ENCODE measurements at regions not wholly inside any gene's neighbourhood (a gene's known extent, or its start where the extent isn't known, plus 50 kb on each side); places are given as distances from the start of the nearest gene placed in this dataset.

DNA sequence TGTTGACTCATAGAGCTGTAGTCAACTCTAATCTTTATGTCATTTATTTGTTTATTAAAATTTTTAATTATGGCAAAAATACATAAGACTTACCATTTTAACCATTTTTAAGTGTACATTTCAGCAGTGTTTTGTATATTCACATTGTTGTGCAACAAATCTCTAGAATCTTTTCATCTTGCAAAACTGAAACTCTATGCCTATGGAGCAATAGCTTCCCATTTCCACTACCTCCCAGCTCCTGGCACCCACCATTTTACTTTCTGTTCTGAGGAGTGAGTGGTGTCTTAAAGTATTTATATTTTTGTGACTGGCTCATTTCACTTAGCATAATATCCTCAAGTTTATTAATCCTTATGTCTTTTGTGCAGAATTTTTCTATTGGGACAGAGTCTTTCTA is 181.0 kb downstream of the GPAT3 start:
- no peak for DNase-seq (ENCODE audit: low spot score)

DNA sequence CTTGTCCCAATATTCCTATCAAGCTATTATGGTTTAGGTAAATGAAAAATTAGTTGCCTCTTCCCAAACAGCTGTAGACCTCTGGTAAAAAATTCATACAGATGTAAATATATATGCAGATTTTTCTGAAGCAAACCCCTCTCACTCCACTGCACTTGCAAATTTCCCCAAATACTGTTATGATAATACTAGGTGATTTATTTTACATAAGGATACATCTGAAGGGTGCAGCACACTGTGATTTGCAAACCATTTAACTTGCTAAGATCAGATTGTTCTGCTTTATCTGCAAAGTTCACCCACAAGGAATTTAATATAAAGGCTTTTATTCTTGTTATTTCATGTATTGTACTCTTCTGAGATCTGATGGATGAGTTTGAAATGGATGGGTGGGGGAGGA is 177.0 kb downstream of the GPAT3 start:
- DNase-seq (ENCODE audit: low spot score), result no peak

DNA sequence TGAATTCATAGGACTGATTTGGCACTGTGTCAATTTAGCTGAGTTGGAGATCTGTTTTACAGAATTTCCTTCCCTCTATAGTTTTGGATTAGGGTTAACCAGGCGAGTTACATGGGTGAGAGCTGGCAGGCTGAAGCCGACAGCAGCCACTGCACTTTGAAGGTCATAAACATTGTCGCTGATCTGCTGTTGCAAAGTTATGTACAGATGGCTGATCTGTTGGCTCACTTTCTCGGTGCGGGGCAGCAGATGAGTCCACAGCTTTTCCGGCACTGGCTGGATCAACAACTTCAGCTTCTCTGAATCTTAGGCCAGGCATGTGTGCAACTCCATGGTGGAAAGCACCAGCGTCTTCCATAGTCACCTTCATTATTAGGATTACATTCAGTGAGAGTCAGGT is 173.7 kb downstream of the GPAT3 start:
- DNase-seq (ENCODE audit: low spot score), result no peak

DNA sequence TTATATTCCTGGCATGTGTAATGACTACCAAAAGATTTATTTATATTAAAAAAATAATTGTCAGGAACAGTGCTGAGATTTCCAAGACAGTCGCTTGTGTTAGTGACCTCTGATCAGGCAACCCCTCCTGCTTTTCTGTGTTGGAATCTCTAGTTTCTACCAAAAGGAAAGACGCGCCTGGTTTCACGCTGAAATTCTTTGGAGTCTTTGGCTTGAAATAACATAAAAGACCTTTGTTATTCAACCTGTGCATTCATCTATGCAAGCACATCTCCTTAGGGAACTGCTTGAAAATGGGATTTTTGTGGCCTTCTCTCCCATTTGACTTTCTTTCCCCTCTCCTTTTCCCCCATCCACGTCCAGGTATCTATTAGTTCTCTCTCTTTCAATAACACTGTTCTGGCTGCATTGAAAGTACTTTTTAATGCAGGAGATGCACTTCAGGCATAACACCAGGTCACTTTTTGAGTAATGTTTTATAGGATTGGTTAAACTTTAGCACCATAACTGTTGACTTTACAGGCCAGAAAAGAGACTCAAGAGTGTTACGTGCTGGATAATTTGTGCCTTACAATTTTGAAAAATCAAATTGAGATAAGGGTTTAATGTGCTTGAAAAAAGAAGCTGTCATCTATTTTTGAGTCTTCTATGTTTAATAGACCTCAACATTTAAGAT is 172.7 kb downstream of the GPAT3 start:
- peak; percentile 6 for DNase-seq (ENCODE audit: low spot score)

DNA sequence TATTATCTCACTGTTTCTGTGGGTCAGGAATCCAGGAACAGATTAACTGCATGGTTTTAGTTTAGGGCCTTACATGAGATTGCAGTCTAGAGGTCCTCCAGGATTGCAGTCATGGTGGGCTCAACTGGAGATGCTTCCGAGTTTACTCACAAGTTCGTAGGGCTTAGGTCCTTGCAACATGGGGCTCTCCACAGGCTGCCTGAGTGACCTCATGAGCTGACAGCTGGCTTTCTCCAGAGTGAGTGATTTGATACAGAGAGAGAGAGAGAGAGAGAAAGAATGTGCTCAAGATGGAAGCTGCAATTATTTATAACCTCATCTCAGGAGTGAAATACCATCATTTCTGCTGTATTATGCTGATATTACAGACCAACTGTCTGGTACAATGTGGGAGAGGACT is 168.9 kb downstream of the GPAT3 start:
- no peak for DNase-seq (ENCODE audit: low spot score)

DNA sequence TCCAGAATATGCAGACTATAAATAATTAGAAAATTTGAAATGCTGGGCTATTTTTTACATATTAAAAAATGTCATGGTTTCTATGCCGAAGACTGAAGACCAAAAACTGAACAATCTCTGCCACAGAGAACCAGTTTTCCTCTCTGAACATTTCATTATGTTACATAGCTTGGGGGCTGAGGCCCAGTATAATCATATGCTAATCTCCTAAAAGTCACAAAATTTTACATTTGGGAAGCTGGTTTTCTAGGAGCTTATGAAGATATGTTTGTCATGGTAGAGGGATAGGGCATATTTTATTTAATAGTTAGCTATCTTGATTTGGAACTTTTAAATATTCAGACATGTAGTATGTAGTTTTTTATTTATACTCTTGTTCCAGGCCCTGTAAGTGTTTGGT is 167.8 kb downstream of the GPAT3 start:
- DNase-seq (ENCODE audit: low spot score), result no peak

DNA sequence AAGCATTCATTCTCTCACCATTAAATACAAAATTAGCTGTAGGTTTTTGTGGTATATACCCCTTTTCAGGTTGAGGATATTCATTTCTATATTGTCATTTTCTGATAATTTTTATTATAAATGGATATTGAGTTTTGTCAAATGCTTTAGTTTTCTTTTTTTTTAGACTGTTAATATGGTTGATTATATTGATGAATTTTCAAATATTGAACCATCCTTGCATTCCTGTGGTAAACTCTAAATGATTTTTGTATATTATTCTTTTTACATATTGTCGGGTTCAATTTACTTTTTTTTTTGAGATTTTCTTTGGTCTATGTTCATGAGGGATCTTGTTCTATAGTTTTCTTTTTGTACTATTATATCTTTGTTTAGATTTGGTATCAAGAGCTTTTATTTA is 165.1 kb downstream of the GPAT3 start:
- DNase-seq (ENCODE audit: low spot score), result no peak

DNA sequence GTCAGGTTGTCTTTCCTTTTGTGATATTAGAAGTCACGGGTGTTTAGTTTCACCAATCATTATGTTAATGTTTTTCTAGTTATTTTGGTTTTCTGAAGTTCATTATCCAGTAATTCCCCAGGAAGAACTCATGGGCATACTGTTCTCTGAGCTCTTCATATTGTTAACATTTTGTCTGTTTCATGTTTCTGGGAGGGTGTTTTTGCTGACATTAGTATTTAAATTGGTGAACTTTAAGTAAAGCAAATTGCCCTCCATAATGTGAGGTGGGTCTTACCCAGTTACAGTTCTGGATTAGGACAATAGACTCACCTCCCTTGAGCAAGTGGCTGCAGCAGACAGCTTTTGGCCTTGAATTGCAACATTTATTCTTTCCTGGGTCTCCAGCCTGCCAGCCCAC is 163.4 kb downstream of the GPAT3 start:
- no peak for DNase-seq (ENCODE audit: low spot score)

DNA sequence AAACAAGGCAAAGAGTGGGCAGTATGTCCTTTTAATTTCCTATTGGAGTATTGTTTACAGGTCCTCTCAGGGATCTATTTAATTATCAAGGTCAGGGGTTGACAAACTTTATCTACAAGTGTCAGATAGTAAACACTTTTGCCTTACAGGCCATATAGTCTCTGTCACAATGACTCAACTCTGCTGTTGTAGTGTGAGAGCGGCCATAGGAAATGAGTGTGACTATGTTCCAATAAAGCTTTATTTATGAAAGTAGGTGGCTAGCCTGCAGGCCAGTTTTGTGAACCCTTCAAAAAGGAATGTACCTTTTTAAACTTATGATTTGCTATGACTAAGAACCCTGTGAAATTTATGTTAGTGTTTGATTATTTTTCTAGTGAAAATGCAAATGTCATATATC is 156.1 kb downstream of the GPAT3 start:
- no peak for DNase-seq (ENCODE audit: low spot score)

DNA sequence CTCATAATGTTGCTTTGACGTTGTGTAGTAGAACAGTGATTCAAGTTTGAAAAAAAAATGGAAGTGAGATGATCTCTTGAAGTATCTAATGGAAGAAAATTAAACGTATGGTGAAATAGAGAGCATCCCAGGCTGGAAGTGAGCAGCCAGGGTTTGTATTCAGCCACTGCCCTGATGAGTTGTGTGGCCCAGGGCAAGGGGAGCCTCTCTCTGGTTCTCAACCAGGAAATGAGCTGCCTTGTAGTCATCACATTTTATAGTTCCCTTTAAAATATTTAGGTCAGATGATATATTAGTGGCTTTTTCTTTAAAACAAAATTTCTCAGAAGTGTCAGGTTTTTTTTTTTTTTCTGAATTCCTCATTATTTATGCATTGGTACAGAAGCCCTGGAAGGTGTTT is 150.3 kb downstream of the GPAT3 start:
- DNase-seq (ENCODE audit: low spot score), result no peak

DNA sequence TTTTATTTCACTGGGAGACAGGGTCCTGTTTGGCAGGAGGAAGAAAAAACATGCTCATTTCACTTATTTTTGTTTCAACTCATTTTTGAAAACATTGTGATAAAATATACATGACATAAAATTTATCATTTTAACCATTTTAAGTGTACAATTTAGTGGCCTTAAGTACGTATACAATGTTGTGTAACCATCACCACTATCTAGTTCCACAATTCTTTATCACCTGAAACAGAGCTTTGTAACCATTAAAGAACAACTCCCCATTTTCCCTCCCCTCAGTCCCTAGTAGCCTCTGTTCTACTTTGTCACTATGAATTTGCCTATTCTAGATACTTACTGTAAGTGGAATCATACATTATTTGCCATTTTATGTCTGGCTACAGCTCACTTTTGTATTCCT is 143.8 kb downstream of the GPAT3 start:
- DNase-seq (ENCODE audit: low spot score), result no peak

DNA sequence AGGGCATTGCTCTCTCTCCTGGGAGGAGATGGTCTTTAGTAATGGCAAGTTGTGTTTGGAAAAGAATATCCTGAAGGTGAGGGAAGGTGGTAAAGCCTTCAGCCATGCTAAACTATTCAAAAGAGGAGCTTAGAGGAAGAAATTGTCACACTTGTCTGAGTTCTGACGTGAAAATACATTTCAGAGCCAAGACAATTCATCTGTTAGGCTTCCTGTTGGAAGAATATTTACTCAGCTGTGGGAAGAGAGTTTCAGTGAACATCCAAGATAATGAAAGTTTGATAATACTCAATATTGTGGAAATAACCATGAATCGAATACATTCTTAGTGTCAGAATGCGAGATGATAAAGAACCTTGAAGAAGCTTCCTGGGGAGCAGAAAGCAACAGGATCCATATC is 143.3 kb downstream of the GPAT3 start:
- no peak for DNase-seq (ENCODE audit: low spot score)

DNA sequence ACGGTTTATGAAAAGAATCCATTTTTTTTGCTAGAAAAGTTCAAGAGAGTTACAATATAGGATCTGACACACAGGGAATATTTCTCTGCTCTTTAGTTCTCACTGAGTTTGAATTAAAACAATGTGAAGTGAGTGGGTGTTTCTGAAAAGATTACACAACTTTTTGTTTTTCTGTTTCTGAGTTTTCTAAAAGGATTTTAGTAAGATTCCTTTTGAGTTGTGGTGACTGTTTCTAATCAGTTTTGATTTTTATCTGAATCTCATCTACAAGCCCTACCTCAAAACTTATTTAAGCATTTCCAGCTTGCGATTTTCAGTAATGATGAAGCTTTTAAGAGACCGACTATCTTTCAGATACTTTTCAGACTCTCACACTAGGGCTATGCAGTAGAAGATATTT is 141.7 kb downstream of the GPAT3 start:
- DNase-seq (ENCODE audit: low spot score), result no peak

DNA sequence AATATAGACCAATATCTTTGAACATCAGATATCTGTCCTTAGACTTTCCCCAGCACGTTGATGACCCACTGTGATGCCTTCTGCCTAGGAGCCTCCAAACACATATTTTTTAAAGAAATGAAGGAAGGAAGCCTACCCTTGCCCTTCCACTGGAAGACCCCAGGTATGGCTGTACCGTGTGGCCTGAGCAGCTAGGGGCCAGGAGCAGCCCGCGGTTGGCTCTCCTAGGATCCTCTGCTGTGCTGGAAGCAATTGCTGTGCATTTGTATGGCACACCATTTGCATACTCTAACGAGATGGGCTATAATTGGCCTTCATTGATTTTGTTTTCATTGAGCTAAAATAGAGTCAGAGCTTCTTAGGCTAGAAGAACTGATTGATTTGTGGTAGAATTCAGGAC is 128.8 kb downstream of the GPAT3 start:
- DNase-seq (ENCODE audit: low spot score), result peak; percentile 32

DNA sequence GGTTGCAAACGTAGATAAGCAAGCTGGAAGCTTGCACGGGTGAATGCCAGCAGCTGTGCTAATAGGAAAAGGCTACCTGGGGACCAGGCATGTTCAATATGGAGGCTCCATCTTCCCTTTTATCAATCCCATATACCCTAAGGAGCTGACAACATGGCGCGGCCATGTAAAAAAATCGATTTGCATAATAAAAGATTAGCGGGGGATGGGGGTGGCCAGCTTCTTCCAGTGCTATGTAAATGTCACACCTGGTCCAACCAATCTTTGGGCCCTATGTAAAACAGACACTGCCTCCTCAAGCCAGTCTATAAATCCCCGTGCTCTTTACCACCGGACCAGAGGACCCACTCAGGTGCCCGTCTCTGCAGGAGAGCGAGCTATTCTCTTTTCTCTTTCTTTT is 128.2 kb downstream of the GPAT3 start:
- DNase-seq (ENCODE audit: low spot score), result no peak

DNA sequence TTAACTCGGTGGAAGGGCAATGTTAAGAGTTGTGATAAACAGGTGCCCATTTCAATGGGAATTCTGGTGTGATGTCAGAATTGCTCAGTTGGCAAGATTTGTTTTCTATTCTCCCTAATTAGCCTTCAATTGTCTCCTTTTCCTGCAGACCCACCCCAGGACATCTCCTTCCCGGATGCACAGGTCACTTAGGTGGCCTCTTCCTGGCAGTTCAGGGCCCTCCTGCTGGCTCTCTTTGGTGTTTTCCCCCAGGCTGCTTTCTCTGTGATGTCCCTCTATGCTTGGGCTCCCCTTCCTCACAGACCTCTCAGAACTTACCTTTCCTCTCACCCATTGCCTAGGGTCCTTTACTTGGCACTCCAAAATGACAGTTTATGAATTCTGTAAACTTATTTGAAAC is 126.3 kb downstream of the GPAT3 start:
- no peak for DNase-seq (ENCODE audit: low spot score)

DNA sequence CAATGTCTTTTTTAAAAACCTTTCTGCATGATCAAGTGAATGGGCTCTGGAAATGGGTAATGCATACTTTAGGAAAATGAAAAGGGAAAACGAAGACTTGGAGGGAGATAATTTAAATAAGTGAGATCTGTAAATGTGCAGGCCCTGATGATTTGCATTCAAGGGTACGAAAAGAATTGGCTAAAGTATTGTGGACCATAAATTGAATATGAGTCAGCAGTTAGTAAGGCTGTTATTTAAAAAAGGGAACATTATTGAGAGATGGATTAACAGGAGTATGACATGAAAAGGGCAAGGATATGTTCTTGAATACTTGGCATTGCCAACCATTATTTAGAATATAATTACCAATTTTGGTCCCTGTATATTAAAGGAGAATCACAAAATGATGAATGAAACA is 125.5 kb downstream of the GPAT3 start:
- no peak for DNase-seq (ENCODE audit: low spot score)

DNA sequence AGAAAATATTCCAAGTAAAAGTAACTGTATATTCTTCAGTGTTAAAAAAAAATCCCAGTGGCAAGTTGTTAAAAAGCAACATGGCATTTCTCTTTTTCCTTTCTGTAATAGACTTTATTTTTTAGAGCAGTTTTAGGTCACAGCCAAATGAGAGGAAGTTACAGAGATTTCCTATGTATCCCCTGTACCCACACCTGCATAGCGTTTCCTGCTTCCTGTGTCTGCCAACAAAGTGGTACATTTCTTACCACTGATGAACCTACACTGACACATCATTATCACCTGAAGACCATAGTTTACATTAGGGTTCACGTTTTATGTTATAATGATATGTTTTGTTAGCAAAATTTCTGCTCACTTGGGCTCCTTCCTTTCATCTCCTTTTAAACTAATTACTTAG is 124.7 kb downstream of the GPAT3 start:
- no peak for DNase-seq (ENCODE audit: low spot score)

DNA sequence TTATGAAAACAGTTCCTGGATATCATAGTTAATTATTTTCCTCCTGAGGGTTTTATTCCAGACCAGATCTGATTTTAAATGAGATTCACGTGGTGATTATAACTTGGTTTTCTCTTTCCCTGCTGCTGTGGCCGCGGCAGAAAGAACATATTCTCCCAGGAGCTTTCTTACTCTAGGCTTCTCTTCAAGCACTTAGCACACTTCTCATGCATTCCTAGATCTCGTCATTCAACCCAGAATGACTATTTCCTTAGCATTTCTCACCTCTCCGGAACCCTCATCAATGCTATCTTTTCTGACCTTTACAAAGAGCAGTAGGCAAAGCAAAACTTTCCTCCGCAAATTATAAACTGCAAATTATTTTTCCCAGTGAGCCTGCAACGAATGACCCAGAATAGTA is 122.9 kb downstream of the GPAT3 start:
- DNase-seq (ENCODE audit: low spot score), result no peak

DNA sequence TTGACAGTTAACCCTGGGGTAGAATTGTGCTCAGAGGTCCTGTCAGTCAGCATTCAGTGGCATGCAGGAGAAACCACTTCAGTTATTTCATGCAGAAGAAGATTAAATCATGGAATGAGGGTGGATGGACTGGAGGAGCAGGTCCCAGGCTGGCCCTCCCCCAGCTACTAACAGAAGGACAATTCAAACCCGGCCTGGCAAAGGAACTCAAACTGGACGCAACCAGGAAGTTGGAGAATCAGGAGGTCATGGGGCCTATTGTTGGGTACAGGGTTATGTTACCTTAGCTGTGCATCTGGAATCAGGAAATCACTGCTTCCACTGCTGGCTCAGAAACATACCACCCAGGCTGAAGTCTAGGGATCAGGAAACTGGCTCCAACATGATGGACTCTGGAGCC is 121.4 kb downstream of the GPAT3 start:
- DNase-seq (ENCODE audit: low spot score), result no peak
